HG02870 (cell line): ENCODE measurements at regions not wholly inside any gene's neighbourhood (a gene's known extent, or its start where the extent isn't known, plus 50 kb on each side); places are given as distances from the start of the nearest gene placed in this dataset.
"Not testable (repeated sequence)": the region's sequence is repeated elsewhere in the genome, so short reads cannot be mapped to it uniquely, and the experiment has no call there.

Experiments used
- ATAC-seq: cut with Tn5 transposase; IDR thresholded peaks from one replicate; pipeline ENCODE4 v1.9.1; 2021; ENCODE audit warnings: mild to moderate bottlenecking, moderate library complexity; ENCODE audit not compliant: unreplicated experiment

DNA sequence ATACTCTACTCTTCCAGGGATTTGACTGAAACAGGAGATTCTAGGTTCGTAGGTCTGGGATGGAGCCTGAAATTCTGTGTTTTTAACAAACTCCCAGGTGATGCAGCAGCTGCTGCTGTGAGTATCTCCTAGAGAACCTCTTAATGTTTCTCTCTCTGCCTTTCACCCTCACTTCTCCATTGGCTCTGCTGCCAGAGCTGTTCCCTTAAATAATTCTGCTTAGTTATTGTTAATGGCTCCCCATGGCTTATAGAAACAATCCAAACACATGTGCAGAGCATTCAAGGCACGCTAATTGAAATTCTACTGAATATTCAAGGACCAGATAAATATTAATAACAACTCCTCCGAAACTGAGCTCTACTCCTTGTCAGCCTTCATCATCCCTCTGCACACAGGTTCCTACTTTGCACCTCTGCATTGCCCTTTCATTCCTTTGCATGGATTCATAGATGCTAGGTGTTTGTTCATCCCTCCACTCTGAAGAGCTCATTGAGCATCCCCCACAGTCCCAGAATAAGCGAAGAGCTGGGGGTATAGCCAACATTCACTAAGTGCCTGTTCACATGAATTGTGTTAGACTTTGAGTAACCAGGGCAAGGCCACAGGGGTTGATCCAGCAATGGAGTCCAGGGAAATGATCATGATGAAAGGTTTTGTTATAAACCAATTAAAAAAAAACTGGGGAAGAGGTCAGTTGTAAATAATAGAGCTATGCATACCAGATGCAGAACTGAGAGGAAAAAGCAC lies 488.4 kb upstream of the JAG1 start:
- no peak for ATAC-seq

DNA sequence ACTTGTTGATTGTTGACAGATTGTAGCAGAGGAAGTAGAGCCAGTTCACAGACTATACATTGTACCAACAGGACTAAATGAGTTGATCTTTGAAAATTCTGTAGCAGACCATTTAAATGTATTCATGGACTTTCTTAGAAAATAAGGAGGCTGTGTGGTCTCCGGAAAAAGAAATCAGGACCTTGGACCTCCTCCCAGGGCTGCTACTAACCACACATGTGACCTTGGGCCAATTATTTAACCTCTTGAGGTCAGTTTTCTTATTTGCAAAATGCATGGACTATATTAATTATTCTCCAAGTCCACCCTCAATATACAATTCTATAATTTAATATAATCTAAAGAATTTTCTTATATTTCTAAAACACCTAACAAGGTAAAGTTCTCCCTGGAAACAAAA lies 492.0 kb upstream of the JAG1 start:
- ATAC-seq = no peak

DNA sequence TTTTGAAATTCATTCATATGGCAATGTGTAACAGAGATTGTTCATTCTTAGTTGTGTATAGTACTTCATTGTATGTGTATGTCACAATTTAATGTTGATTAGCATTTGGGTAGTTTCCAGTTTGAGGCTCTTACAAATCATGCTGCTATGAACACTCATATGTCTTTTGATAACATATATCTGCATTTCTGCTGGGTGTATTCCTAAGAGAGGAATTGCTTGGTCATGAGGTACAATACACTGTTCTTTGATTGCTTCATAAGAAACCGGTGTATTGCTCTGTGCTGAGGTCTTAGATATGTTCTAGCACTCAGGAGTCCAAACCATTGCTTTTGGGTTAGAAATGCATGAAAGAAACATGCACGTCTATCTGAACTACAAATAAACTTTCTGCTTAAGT lies 492.9 kb upstream of the JAG1 start:
- ATAC-seq = no peak

DNA sequence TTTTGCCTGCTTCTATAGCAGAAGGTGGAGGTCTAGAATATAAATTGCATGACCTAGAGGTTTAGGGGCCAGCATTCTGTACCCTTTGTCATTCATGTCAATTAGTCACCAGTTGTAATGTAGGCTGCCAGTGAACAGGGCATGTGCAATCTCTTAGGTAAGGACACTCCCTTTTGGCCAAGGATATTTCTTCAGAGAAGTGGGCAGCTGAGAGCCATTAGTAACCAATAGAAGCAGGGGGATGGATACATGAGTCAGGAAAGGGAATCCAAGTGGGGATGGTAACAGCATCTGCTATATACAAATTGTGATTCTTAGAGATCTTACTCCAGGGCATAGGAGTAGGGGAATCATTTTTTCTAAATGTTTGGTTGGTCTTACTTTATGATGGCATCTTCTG lies 494.2 kb upstream of the JAG1 start:
- ATAC-seq = no peak

DNA sequence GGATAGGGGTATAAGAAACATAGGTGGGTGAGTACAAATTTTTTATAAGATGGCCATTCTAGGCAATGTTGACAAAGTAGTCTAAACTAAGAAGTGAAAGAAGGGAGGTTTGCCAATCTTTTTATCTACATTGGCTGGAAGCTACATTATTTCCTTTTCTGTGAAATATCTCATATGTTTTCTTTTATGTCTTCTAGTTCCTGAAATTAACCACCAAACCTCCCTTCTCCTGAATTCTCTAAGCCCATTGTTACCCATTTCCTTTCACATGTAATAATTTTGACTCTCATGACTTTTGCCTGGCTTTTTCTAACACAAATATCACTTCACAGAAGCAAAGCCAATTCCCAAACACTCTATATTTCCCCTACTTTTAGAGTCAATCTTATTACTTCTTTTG lies 496.2 kb upstream of the JAG1 start:
- ATAC-seq = no peak

DNA sequence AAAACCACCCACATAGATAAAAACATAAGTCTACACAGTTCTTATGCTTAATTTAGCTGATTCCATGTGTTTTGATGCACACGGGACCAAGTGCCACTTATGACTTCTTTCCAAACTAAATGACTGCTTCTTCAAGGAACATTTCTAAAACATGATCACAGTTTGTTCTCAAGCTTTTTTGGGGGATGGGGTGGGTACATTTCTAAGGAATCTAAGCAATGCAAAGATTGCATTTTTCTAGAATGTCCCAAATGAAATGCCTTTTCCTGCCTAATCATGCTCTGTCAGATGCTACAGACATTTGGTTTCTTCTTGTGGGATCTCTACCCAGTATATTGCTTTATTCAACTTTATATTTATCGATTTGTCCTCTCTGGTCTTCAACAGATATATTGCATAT lies 496.8 kb upstream of the JAG1 start:
- ATAC-seq = no peak

DNA sequence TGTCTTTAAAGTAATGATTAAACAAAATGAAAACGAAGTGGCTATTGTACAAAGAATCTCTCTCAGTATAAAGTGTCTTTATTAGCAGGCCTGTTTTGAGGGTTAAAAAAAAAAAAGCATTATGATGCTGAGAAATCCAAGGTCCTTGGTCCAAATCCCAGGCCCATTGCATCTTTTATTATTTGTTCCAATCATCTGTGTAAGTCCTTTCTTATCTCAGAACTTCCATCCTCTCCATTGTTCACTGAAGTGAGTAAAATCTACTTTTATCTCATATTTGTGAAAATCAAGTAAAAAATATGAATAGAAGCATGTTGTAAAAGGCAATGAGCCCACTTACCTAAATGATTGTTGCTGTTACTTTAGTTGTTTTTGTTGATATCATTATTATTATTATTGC lies 499.1 kb upstream of the JAG1 start:
- no peak for ATAC-seq

DNA sequence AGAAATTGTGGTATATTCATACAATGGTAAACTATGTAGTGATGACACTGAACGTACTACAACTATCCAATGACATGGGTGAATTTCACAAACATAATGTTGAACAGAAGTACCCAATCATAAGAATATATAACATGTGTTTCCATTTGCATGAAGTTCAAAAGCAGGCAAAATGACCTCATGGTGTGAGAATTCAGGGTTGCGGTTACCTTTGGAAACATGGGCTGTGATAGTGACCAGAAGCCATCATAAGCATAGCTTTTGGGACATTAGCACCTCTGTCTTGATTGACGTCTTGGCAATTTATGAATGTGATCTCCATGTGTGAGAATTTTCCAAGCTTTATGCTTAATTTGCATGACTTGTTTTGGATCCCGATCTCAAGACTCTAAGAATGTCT lies 500.1 kb upstream of the JAG1 start:
- no peak for ATAC-seq

DNA sequence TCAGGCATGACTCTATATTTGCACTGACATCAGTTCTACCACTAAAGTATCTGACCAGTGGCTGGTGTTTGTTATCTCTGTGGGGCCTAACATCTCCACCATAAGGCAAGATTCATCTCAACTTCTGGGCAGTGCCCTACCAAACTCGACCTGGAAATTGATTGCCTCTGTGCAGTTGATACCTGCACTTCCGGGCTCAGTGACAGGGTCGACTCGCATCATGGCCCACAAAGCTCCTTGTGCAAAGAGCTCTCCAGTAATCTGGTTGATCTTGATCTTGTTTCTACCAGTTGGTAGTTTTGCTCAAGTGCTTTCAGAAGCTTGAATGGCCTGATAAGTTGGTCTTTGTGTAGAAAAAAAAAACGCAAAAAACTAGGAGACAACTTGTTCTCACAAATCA lies 501.1 kb upstream of the JAG1 start:
- ATAC-seq = no peak

DNA sequence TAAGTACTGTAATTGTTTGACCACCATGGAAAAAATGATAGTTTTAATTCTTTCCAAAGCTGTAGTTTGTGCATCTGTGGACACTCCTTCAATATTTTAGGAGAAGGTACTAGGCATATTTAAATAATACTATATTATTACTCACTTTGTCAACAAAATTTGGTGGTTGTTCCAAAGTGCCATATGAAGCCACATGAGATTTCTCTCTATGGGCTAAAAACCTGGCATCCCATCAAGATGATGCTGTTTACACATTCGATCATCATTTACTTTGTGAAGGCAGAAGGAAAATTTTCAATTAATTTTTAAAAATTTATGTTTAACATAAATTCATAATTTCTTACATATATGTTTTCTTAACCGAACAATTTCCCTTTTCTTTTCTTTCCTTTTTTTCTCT lies 502.6 kb upstream of the JAG1 start:
- no peak for ATAC-seq

DNA sequence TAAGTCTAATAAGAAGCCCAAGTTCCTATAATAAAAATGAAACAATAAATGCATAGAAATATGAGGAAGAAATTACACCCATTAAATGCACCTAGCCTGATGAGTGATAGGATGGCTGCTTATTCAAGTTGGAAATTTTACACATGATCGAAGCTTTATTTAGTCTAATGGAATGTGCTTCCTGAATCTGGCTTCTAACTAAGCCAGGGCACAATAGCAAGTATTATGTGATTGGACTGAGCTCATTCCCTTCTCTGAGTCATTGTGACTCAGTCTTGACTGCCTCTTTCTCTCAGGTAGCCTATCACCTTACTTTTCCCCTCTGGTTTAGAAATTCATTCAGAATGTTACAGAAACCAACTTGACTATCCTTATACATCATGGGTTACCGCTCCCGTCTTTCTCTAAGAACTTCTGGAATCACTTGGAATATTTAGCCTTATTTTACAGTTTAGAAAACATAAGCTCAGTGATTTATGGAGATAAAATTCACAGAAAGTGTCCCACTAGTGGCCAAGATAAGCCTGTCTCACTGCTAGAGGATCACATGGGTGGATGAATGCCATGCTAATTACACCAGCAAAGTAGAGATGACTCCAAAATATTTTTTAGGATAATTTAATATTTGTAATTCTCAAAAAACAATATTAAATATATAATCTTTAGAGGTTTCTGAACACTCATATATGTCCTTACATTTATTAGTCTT lies 505.3 kb upstream of the JAG1 start:
- ATAC-seq = no peak

DNA sequence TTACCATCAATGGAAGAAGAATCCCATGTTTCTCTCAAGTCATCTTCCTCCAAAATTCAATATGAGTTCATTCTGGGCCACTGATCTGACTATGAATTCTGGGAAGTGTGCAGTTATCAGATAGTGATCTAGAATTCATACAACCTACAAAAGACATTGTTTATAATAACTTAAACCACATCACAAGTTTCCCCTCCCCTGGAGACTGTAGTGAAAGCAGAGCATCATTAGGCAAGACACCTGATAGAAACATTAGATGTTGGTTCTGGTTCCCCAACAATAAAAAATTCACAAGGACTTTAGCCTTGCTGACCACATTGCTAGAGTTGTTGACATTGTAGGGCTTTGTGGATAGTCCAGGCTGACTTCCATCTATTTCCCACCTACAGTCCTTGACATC lies 506.4 kb upstream of the JAG1 start:
- no peak for ATAC-seq

DNA sequence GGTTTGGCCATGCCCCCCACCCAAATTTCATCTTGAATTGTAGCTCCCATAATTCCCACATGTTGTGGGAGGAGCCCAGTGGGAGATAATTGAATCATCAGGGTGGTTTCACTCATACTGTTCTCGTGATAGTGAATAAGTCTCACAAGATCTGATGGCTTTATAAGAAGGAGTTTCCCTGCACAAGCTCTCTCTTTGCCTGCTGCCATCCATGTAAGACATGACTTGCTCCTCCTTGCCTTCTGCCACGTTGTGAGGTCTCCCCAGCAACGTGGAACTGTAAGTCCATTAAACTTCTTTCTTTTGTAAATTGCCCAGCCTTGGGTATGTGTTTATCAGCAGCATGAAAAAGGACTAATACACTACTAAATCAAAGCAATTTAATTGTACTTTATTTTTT lies 507.3 kb upstream of the JAG1 start:
- ATAC-seq = not testable (repeated sequence)

DNA sequence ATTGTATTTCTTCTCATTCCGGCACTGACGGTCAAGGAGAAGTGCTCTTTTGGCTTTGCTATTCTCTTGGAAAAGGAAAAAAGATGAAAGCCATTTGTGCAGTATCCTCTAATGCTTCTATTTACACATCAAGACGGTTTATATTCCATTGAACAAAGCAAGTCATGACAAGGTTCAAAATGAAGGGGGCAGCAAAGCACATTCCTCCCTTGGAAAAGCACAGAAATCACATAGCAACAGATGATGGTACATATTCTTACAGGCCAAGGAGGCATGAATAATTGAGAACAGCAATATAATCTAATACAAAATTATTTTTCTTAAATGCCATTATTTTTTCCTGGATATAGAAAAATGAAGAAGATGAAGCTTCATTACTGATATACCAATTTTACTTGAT lies 508.2 kb upstream of the JAG1 start:
- no peak for ATAC-seq

DNA sequence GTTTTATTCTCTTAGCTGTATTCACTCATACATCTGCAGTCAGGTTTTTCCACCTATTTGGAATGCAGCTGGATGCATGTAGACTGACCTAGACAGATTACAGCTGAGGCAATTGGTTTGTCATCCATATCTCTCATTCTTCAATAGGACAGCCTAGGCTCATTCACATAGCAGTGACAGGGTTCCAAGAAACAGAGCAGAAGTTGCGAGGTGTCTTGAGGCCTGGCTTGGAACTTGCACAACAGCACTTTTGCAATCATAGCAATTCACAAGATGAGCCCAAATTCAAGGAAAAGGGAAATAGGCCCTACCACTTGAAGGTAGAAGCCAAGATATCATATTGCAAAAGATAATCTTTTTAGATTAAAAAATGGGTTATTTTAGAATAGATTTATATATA lies 508.9 kb upstream of the JAG1 start:
- ATAC-seq = no peak

DNA sequence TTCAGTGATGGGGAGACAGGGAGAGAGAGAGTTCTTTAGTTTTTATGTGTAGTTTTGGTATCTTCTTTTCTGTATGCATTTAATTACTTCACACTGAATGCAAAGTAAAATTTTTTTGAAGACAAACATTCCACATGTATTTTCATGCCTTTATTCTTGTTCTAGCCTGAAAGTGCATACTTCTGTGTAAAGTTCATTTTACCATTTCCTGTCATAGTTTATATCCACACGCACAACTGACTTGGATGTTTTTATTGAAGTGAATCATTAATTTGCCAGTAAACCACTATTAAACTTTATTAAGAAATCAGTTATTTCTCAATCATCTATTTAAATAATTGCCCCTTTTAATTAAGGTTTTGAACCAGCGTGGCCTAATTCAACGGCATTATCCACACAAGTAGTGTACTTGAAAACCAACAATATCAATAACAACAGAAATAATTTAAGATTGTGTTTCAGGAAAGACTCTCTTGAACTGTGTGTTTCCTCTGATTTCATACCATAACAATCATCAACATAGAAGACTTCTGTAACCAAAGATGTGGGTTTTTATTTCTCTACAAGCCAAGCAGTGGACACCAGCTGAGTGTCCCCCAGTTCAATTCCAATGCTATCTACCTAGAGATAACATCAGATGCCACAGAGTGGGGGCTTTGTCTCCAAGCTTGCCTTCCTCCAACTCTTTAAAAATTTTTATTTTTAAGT lies 512.7 kb upstream of the JAG1 start:
- ATAC-seq = no peak

DNA sequence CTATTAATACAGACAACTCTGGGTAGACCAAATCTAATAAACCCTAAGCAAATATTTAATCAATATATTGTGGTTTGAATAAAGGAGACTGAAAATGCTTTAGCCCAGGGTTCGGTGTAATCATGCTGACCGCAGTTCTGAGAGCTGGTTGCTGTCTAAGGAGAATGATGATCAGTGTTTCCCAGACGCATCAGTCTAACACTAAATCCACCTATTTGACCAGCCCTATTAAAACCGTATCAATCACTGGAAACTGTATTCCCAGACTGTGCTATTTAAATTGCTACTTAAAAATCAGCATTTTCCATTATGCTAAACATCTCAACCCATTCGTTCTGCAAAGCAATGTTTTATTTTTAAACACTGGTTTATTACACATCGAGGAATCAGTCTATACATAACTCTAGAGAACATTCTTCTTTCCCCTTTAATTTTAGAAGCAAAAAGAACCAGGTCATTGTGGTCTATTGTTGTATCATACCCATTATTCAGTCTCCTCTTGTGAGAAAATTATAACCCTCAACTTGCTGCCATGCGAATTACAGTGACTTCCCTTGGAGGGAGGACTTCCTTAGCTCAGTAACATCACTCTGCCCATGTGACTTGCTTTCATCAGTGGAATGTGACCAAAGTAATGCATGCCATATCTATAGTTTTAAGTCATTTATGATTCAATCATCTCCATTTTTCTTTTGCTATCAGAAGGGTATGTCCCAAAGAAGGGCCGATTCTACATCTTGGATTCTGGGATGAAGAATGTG lies 515.2 kb upstream of the JAG1 start:
- ATAC-seq = no peak

DNA sequence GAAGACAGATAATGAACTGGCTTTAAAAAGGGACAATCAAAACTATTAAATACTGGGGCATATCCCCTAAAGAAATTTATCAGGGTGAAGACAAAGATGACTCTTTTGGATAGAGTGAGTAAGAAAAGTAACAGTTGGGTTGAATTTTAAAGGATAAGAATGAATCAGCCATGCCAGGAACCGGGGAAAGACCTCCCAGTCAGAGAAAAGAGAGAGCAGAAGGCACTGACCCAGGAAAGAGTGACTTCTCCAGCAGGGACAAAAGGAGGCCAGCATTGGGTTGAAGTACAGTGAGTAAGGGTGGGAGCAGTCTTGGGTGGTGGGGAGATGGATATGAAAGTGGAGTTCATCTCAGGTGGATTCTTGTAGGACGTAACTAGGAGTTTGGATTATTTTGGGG lies 516.9 kb upstream of the JAG1 start:
- no peak for ATAC-seq

DNA sequence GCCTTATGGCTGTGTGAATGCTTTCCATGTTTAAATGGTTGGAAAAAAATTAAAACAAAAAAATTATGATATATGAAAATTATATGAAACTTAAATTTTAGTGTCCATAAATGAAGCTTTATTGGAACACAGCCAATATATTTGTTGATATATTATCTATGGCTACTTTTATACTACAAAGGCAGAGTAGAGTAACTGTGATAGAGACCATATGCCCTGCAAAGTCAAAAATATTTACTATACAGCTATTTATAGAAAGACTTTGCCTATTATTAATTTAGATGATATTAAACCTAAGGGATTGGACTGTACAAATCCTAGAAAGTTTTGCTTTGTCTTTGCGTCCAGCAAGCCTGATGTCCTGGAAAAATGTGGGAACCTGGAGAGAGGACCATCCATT lies 518.3 kb upstream of the JAG1 start:
- ATAC-seq = no peak

DNA sequence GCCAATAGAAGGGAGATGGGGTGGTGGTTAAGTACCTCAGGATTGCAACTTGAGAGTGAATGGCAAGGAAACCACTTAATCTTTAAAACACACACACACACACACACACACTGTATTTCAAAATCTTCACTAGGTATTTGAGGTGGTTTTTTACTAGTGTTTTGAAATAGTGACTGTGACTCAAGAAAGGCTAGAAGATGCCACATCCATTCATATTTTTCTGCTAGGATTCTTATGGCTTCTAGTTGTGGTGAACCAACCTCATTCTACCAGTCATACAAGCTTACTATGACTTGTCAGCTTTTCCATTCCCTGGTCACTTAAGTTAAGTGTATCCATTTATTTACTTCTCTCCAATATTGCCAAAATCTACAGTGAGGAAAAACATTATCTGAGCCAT lies 519.4 kb upstream of the JAG1 start:
- ATAC-seq = no peak

DNA sequence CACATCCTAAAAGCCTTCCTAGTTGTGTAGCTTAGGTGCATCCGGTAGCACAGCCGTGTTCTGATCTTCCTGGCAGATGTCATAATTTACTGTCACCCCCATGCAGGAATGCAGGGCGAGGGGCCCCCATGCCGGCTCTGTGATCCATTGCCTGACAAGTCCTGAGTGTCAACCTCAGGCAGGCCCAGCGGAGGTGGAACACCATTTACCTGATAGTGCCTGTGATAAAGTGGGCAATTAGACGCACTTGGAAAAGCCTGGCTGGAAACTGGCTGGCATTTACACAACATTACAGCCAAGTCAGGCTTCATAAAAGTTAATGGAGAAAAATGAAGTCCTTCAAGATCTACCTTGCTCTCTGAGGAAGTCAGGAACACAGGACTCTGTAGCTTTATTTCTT lies 521.4 kb upstream of the JAG1 start:
- no peak for ATAC-seq
